Peyer's patch (tissue), 4 donors: ENCODE measurements at regions not wholly inside any gene's neighbourhood (a gene's known extent, or its start where the extent isn't known, plus 50 kb on each side); places are given as distances from the start of the nearest gene placed in this dataset.

Experiments used
- DNase-seq, 3 donors: peaks; one replicate each; pipeline ENCODE4 v3.0.0-alpha.2; 2017 to 2019
- H3K27ac ChIP-seq, 4 donors: fragments of 200-600 bp; sonication (generic); one replicate each; pipeline ENCODE4 v1.5.1; 2016 to 2019
- H3K27me3 ChIP-seq, 2 donors: fragments of 200-600 bp; sonication (generic); one replicate each; pipeline ENCODE4 v1.5.1; 2019
- H3K36me3 ChIP-seq, 3 donors: fragments of 200-600 bp; sonication (generic); one replicate each; pipeline ENCODE4 v1.5.1; 2016 to 2019
- H3K4me1 ChIP-seq, 4 donors: fragments of 200-600 bp; sonication (generic); one replicate each; pipeline ENCODE4 v1.5.1; 2016 to 2019
- H3K4me3 ChIP-seq, 4 donors: fragments of 200-600 bp; sonication (generic); 1 replicate in 3 of 4; 2 replicates in 1 of 4; pipeline ENCODE4 v1.5.1; 2016 to 2019; ENCODE audit warnings: mild to moderate bottlenecking in 1 of 4
- H3K9me3 ChIP-seq, 4 donors: fragments of 200-600 bp; sonication (generic); one replicate each; pipeline ENCODE4 v1.5.1; 2016 to 2019; ENCODE audit warnings: mild to moderate bottlenecking in 1 of 4
- POLR2A ChIP-seq, 2 donors: fragments of 450-650 bp; IDR thresholded peaks; one replicate each; pipeline ENCODE4 v1.5.1; 2017; ENCODE audit warnings: antibody characterized with exemption in 2 of 2, mild to moderate bottlenecking in 2 of 2, moderate library complexity in 2 of 2
- TF ChIP-seq, protein P1 (sequence below), 6 experiments: fragments of 450-650 bp in 4 of 6; fragments of 200-600 bp in 2 of 6; sonication (generic) in 1 of 6; IDR thresholded peaks; one replicate each; pipeline ENCODE4 v1.5.1; 2017 to 2019; ENCODE audit warnings: antibody characterized with exemption in 6 of 6, mild to moderate bottlenecking in 3 of 6, moderate library complexity in 1 of 6

- no peak for DNase-seq
- TF ChIP-seq POLR2A (IDR thresholded peaks at IDR 0.05) = no peak
- TF ChIP-seq, protein P1, sequence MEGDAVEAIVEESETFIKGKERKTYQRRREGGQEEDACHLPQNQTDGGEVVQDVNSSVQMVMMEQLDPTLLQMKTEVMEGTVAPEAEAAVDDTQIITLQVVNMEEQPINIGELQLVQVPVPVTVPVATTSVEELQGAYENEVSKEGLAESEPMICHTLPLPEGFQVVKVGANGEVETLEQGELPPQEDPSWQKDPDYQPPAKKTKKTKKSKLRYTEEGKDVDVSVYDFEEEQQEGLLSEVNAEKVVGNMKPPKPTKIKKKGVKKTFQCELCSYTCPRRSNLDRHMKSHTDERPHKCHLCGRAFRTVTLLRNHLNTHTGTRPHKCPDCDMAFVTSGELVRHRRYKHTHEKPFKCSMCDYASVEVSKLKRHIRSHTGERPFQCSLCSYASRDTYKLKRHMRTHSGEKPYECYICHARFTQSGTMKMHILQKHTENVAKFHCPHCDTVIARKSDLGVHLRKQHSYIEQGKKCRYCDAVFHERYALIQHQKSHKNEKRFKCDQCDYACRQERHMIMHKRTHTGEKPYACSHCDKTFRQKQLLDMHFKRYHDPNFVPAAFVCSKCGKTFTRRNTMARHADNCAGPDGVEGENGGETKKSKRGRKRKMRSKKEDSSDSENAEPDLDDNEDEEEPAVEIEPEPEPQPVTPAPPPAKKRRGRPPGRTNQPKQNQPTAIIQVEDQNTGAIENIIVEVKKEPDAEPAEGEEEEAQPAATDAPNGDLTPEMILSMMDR (IDR thresholded peaks at IDR 0.05) = no peak
- Histone ChIP-seq H3K27me3 (no peaks in the 10 kb centered on the region), H3K4me3 (no peak overlapping the region), H3K4me1 (no peaks in the 10 kb centered on the region), H3K27ac (no peak overlapping the region), H3K9me3 (no peaks in the 10 kb centered on the region), H3K36me3 (no peaks in the 10 kb centered on the region)
These were observed 240.4 kb upstream of the TNRC6C start for GRCh38 chr17:77717941-77718668.

GRCh38 chr17:77718669-77718961 is 239.9 kb upstream of the TNRC6C start:
- Histone ChIP-seq H3K9me3 (no peaks in the 10 kb centered on the region), H3K36me3 (no peaks in the 10 kb centered on the region), H3K4me3 (no peak overlapping the region), H3K27ac (no peak overlapping the region), H3K4me1 (no peaks in the 10 kb centered on the region), H3K27me3 (no peaks in the 10 kb centered on the region)
- DNase-seq = no peak
- TF ChIP-seq, protein P1 (IDR thresholded peaks at IDR 0.05) = no peak
- no peak for TF ChIP-seq POLR2A (IDR thresholded peaks at IDR 0.05)

DNA sequence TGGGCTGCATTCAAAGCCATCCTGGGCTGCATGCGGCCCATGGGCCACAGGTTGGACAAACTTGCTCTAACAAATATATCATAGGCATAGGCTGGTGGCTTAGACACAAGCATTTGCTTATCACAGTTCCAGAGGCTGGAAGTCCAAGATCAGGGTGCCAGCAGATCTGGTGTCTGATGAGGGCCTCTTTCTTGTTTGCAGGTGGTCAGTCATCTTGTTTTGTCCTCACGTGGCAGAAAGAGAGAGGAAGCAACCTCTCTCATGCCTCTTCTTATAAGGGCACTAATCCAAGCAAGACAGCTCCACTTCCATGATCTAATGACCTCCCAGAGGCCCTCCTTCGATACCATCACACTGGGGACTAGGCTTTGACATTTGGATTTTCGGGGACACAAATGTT is 238.7 kb upstream of the TNRC6C start:
- Histone ChIP-seq H3K27me3 (no peaks in the 10 kb centered on the region), H3K36me3 (no peaks in the 10 kb centered on the region), H3K4me1 (no peaks in the 10 kb centered on the region), H3K27ac (no peak overlapping the region), H3K9me3 (no peaks in the 10 kb centered on the region), H3K4me3 (no peak overlapping the region)
- TF ChIP-seq POLR2A (IDR thresholded peaks at IDR 0.05) = no peak
- TF ChIP-seq, protein P1 (IDR thresholded peaks at IDR 0.05) = no peak
- no peak for DNase-seq

DNA sequence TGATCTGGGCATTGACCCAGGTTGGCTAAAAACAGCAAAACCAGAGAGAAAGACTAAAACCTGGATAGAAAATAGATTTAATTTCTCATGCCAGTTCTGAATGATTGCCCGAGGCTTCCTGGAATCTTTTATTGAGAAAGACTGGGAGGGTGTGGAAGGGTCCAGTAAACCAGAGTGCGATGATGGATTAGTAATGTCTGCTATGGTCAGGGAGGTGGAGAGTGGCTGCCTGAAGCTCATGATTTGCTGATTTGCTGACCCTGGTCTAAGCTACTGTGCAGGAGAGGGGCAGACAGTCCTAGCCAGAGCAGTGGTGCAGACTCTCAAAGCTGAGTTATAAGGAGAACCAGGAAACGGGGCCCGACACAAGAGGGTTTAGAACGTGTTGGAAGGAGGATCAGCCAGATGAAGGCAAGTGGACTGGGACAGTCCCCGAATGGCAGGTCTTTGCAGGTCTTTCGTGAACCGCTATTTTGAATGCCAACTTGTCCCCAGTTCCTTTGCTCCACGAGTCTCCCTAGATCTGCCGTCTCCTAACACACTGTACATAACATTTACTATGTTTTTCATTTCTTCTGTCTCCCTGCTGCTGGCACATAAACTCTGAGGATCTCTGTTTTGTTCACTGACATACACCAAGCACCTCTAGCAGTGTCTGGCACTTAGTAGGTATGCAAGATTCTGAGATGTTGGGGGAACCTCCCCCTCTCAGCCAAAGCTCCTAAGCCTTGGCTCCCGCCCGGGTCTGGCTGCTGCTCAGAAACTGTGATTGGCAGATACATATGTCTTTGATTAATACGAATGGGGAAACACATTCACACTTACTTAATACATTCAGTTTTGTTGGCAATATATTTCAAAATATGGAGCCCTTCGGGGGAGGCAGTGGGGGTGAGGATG is 237.3 kb upstream of the TNRC6C start:
- Histone ChIP-seq H3K27me3 (no peaks in the 10 kb centered on the region), H3K9me3 (no peaks in the 10 kb centered on the region), H3K36me3 (no peaks in the 10 kb centered on the region), H3K27ac (no peak overlapping the region), H3K4me1 (no peaks in the 10 kb centered on the region), H3K4me3 (no peak overlapping the region)
- DNase-seq = no peak
- TF ChIP-seq, protein P1 (IDR thresholded peaks at IDR 0.05) = no peak
- TF ChIP-seq POLR2A (IDR thresholded peaks at IDR 0.05) = no peak

DNA sequence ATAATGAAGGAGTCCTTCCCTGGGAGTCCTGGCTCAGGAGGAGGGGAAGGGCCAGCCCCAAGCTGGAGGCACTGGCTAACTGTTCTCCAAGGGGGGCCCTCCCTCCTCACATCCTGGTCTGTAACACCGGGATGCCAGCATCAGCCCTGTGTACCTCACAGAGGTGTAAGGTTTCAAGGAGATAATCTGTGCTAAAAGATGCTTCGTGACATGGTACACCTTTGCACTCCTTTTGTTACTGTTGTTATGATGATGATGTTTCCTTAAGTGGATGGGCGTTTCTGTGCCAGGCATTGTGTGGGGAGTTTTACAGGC is 236.7 kb upstream of the TNRC6C start:
- no peaks in the 10 kb centered on the region for H3K27me3 ChIP-seq

More for the DNA sequence above, 236.7 kb upstream of the TNRC6C start:
- no peak for DNase-seq
- no peak overlapping the region for H3K4me3 ChIP-seq
- H3K36me3 ChIP-seq = no peaks in the 10 kb centered on the region
- H3K4me1 ChIP-seq = no peaks in the 10 kb centered on the region
- H3K9me3 ChIP-seq = no peaks in the 10 kb centered on the region
- no peak overlapping the region for H3K27ac ChIP-seq
- TF ChIP-seq, protein P1 (IDR thresholded peaks at IDR 0.05) = no peak
- no peak for TF ChIP-seq POLR2A (IDR thresholded peaks at IDR 0.05)
